NCI-H2107 treated with DMSO at 0.1 percent for 48 hours (cell line): ENCODE measurements at regions not wholly inside any gene's neighbourhood (a gene's known extent, or its start where the extent isn't known, plus 50 kb on each side); places are given as distances from the start of the nearest gene placed in this dataset.

Experiments used
- DNase-seq: peaks from one replicate; lab custom pipeline; 2025; ENCODE audit not compliant: unreplicated experiment; lab: John Stamatoyannopoulos, UW

DNA sequence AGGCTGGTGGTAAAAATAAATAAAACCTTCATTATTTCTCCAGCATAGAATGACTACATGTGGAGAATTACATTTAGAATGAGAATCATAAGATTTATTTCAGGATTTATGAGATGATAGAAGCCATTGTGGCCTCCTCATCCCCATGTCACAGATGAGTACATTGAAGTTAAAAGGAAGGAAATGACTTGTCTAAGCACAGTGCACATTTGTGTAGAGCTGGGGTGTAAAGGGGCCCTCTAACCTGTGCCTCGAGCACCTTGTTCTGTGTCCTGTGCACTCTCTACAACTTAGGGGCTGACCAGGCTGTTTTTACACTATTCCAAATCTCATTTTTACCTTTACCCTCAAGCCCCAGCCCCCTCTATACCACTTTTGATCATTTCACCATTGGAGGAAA is 179.4 kb downstream of the RHOU start:
- no peak for DNase-seq

DNA sequence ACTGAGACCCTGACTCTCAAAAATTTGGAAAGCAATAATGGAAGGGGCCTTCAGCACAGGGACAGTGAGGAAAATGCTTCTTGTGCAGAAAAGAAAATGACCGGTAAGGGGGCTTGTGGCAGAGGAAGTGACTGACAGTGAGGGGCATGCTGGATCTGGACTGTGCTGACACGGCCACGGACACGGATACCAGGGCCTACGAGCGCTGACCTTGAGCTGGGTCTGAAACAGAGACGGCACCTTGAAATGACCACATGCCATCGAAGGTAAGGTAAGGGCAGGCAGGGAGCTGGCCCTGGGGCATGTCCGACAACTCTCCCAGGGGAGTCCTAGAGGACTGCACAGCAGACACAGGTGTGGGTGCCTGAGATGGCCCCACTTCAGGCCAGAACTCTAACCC is 182.1 kb downstream of the RHOU start:
- no peak for DNase-seq

DNA sequence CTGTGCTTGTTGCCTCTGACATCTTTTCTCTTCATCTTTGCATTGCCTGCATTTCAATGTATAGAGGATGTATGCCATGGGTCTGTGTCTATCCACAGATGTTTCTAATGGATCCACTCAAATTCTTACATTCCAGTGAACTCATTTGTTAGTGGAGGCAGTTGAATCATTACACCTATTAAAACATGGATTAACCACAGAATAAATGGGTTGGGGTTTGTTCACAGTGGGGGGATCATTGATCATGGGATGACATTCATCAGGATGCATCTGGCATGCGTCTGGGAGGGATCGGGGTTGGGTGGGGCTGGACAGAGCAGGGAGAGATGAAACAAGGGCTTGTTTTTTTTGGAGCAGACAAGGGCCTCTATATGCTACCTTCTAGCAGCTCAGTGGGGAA is 182.5 kb downstream of the RHOU start:
- DNase-seq = no peak

DNA sequence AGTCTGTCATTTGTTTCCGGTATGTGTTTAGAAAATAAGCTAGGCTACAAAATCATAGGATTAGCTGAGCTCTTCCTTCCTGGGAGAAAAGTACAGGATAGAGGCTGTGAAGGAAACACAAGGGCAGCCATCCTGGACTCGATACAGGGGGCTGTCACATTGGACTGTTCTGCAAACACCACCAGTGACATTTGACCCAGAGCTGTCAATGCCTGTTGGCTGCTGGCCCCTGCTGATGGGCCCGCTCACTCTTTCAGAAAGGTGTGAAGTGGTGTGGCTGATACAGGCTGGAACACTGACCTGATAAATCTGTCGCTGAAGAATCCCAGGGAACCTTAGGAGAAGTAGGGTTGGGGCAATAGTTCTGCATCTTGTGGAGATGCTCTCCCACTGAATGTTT is 183.1 kb downstream of the RHOU start:
- DNase-seq = no peak

DNA sequence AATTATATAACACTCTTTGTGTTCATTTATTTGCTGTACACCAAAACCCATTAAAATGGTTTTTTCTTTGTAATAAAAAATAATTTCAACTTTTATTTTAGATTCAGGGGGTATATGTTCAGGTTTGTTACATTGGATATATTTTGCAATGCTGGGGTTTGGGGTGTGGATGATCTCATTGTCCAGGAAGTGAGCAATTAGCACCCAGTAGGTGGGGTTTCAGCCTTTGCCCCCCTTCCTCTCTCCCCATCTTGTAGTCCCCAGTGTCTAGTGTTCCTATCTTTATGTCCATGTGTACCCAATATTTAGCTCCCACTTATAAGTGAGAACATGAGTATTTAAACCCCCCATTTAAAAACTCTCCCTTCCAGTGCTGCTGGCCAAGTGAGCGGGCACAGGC is 184.6 kb downstream of the RHOU start:
- DNase-seq = no peak

DNA sequence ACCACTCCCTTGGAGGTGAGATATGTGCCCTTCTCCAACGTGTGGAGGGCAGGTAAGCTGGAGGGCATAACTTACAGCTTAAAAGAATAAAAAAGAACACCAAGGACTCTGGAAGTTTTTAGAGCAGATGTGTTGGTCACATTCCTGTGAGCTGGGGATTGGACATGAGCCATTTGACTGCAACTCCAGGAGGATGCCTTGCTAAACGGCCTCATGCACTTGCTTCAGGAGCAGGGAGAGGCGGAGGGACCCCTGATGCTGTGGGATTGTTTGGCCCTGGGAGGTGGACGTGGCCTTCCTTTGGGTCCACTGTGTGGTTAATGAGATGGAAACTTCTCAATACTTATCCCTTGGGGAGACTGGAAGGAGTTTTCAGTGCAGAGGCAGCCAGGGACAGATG is 185.6 kb downstream of the RHOU start:
- DNase-seq = no peak

DNA sequence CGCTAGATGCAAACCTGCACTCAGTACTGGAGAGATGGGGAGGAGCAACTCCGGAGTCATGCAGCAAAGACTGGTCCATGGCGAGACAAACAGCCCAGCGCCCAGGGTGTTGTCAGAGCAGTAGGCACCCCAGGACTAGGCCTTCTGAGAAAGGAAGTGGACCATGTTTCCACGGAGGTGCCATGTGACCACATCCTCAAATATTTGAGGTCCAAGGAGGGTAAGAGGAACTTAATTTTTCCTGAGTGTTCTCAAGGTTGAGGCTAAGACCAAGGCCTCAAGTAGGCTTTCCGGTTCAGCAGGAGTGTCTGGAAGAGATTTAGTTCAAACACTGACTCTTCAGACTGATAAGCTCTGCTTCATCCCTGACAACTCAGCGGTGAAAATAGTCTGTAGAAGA is 186.2 kb downstream of the RHOU start:
- DNase-seq = no peak

DNA sequence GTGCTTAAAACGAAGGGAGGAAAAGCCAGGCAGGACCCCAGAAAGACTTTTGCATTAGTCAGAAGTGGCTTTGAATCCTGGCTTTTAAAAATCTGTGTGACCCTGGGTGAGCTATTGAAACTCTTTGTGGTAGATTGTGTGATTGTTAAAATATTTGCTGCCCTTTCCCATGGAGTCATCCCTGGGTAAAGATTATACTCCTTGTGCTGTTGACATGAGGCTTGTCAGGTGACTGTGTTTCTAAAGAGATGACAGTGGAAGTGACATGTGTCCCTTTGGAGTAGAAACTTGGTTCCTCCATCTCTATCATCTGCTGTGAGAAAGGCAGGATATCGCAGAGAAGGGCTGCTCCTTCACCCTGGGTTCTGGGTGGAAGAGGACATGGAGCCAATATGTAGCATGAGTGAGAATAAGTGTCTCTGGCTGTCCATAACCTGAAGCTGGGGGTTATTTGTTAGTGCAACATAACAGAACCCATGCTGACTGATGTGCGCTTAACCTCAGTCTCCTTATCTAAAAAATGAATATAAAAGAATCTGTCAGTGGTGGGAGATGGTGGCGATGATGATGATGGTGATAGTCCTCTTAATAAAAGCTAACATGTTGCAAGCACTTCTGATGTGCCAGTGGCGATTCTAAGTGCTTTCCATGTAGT is 187.6 kb downstream of the RHOU start:
- DNase-seq = no peak

DNA sequence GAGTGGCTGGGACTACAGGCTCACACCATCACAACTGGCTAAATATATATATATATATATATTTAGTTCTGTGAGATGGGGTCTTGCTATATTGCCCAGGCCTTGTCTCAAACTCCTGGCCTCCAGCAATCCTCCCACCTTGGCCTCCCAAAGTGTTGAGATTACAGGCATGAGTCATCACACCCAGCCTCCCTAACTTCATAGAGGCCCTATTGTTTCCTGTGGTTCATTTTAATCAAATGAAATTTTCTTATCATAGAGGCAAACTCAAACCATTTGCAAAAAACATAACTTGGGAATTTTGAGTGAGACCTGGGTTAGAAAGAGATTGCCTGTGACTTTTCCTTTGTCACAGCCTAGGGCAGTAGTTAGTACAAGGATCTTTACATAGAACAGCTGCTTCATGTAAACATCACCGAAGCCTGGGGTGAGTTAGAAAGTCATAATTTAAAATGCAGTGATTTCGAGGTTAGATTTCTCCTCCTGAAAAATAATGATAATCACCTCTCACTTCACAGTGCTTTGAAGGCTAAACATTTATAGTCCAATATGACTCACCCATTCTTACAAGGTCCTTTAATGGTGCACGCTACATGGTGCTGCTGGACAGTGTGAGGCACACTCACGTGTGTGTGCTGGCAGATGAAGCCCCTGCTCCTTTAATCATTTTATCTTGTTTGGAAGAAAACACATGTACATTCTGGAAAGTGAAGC is 188.9 kb downstream of the RHOU start:
- no peak for DNase-seq

DNA sequence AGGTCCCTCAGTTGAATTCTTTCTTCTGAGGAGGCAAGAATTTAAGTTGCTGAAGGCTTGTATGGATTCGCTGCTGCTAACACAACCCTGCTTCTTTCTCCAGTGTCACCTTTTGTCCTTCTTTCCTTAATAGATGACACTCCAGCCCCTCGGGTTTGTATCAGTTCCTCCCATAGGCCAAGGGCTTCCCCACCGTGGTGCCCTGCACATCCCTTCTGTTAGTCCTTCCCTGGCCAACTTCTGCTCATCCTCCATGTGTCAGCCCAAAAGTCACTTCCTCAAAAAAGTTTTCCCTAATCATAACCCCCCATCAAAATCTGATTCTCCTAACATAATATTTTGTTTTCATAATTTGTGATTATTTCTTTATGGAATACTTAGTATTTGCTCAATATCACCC is 190.4 kb downstream of the RHOU start:
- DNase-seq = no peak

DNA sequence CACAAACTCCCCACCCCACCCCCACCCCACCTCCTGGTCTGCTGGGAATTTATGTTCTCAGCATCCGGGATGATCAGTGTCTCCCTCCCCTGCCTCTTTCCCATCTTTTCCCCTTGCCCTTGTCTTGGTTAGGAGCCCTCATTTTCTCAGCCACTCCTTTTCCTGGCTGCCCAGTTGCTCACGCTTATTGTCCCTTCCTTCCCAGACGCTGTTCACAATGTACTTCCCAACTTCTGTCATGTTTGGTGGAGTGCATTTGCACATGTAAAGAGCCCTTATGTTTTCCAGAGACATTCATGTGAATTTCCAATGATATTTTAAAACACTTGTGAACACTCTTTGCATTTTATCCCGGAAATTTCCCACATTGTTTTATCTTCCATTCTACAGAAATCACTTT is 192.1 kb downstream of the RHOU start:
- no peak for DNase-seq

DNA sequence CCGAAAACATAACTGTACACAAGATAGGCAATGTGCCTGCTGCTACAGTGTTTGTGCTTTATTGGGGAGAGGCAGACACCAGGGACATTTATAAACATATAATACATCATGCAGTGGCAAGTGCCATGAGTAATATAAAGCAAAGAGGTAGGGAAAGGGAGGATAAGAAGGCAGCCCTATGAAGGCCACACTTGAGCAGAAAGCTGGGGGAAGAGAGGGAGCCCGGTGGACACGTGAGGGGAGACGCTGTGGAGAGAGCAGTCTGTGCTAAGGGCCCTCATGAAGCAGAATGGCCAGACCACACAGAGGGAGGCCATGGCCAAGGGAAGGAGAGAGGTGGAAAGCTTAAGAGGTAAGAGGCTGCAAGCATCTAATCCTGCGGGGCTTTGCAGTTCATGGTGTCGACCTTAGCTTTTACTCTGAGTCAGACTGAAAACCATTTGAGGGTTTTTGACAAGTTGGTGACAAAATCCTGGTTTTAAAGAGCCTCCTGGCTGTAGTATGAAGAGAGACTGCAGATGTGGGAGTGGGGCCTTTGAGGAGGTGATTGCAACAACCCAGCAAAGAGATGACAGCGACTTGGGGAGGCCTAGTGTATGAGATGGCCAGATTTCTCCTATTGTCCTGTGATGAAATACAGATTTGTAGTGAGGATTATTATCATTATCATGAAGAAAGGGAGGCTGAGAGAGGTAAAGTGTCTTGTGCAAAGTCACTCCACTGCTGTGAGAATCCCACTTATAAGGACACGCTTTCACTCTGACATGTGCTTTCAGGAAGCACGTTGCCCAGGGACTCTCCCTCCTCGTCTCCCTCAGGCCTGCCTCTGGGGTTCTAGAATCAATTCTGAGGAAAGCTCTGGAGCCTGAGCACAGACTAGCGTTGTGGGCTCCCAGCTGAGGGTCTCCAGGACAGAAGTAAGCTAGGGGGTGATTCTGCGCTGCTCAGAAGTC is 192.9 kb downstream of the RHOU start:
- no peak for DNase-seq

DNA sequence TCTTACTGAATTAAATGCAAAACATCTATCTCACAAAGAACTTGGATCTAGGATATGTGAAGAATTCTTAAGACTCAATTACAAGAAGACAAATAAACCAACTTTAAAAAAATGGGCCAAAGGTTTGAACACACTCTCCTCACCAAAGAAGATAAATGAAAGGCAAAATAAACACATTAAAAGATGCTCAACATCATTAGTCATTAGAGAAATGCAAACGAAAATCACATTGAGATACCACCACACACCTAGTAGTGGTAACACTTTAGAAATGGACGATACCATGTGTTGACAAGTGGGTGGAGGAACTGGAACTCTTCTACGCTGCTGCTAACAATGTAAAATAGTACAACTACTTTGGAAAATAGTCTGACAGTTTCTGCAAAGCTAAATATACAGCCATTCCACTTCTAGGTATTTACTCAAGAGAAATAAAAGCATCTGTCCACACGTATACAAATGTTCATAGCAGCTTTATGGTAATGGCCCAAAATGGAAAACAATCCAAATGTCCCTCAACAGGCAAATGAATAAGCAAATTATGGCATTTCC is 194.3 kb downstream of the RHOU start:
- no peak for DNase-seq

DNA sequence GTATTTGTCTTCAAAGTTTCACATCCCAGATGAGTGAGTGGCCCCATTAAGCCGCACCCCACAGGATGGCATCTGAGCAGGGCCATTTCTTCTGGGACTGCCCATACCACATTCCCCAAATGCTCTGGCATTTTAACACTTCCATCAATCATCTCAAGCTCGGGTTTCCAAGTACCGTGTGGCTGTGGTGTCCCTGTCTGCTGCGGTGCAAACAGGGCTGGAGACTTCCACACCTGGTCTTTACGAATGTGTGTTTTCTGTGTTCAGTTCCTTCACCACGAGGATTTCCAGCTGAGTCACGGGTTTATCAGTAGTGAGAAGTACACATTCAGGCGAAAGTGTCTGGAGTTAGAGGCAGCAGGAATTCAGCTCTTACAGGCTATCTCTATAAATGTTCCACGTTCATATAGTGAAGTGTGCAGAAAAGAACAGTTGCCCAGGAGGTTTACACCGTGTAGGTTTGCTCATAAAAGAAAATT is 195.2 kb downstream of the RHOU start:
- no peak for DNase-seq

DNA sequence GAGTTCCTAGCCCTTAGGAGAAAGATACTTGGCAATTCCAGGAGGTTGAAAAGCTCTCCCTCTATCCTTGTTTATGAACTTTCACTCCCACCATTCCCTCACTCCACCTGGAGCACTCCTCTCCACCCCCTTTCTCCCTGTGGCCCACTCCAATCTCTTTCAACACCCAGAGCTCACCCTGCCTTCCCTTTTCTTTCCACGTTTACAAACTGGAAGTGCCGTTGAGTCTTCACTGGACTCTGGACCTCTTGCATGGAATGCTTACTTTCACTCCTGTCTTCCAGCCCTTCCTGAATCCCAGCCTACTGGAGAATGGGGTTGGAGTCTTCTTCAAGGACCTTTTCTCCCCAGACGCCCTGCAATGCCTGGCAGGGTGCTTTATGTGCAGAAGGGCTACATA is 198.5 kb downstream of the RHOU start:
- DNase-seq = no peak

DNA sequence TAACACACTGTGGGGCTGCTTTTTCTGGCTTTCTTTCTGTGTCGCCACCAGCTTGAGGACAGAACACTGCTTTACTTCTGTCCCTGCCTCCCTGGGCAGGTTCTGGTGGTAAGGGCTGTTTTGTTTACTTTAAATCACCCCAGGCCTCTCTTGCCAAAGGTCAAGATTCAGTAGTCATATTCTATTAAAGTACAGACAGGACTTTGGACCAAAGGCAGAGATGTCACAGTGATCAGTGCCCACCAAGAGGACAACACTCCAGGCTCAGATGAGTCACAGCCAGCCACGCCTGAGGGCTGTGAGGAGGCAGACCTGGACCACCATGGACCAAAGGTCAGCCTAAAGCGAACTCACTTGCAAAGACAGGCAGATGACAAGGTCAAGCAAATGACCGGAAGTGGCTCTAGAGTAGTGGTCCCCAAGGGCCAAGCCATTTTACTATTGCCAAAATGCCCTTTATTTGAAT is 200.0 kb downstream of the RHOU start:
- DNase-seq = no peak

DNA sequence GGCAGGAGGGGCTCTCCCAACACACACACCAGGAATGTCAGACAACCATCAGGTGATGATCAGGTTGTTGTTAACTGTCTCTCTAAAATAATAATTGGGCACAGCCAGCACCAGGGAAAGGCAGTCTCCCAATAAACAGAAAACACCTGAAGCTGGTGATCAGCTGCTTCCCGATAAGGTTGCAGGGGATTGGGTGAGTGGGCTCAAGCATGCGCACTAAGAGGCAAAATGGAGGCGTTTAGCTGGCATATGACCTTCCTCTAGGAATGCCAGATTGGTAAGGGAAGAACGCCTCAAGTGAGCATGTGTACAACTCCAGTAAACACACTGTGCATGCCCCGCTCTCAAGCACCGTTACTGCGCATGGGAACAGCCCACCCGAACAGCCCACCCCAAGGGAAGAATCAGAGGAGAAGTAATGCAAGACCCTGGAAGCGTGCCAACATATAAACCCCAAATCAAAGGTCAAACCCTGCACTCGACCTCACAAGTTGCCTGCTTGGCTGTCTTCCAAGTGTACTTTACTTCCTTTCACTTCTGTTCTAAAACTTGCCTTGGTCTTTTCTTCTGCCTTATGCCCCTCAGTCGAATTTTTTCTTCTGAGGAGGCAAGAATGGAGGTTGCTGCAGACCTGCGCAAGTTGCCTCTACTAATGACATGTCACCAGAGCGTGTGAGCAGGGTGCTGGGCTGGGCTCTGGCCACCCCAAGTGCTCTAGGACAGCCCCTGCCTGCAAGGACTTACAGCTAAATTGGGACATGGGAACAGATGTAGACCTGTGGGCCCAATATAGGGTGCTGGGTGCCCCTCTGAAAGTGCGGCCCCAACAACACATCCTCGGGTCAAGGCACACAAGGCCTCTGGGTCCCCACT is 200.8 kb downstream of the RHOU start:
- no peak for DNase-seq

DNA sequence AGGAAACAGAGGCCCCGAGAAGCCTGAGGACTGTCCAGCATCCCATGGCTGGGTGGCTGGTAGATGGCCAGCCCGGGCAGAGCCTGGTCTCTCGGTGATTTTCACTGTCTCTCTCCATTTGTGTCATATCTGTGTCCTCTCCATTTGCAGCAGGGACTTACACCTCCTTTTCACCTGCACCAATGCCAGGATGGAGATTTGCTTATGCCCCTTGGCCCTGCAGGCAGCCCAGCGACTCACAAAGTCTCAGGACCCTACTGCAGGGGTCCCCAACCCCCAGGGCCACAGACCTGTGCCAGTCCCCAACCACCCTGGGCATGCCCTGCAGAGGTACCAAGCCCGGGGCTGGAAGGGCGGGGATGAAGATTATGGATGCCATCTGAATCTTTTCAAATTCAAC is 201.6 kb downstream of the RHOU start:
- DNase-seq = no peak

DNA sequence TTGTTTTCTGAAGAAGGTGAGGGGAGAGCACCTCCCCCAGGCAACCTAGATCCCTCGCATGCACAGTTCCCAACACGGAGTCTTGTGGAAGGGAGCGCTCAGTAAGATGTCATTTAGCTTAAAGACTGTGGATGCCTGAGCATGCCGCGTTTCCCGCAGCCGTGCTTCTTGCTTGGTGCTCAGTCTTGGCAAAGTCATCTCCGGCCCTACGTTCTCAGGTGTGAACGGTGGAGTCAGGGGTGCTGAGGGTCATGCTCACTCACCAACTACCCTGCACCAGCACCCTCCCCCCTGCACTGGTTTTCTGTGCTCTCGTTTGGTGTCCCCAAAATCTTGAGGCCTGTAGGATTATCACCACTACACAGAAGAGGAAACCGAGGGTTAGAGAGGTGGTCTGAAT is 202.1 kb downstream of the RHOU start:
- DNase-seq = no peak

DNA sequence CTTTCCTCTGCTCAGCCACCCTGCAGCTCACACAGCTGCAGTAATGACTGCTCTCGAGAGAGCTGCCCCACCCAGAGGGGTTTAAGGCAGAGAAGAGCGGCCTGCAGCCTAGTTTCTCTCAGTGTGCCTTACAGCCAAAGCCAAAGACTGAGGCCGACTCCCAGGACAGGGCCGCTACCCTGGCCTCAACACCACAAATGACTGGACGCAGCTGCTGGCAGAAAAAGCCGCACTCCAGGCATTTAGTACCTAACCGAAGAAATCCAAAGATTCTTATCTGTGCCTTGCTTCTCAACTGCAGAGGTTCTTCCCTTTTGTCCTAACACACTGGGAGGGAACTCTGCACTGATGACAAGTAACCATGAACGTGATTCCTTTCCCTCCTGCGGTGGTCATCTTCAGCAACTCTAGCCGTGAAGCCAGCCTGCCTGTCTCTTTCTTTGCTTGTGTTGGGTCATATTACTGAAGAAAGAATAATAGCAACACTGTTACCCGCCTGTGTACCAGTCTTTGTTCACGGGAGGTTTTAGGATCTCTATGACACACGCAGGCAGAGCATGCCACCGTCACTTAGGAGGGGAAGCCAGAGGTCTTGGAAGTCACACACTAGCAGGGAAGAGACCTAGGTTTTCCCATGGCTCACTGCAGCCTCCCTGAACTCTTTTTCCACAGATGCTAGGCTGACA is 202.7 kb downstream of the RHOU start:
- DNase-seq = peak; percentile 72
